Adrenal gland (tissue), 5 donors: ENCODE measurements at regions not wholly inside any gene's neighbourhood (a gene's known extent, or its start where the extent isn't known, plus 50 kb on each side); places are given as distances from the start of the nearest gene placed in this dataset.

ENCODE experiments used
- POLR2A ChIP-seq, 2 donors: fragments of 450-650 bp; IDR thresholded peaks; one replicate each; pipeline ENCODE4 v1.6.1; 2017; ENCODE audit warnings: antibody characterized with exemption in 2 of 2, mild to moderate bottlenecking in 2 of 2, moderate library complexity in 1 of 2
- TF ChIP-seq, protein P1 (sequence below), 6 experiments: fragments of 450-650 bp in 4 of 6; fragments of 200-600 bp in 2 of 6; sonication (generic) in 1 of 6; IDR thresholded peaks; 1 replicate in 5 of 6; 2 replicates in 1 of 6; pipeline versions ENCODE4 v1.5.1 to v1.8.0; 2016 to 2021; ENCODE audit warnings: antibody characterized with exemption in 6 of 6, mild to moderate bottlenecking in 2 of 6, moderate library complexity in 1 of 6
- donor health status: DM: no; HTN: no; CAD: no.

DNA sequence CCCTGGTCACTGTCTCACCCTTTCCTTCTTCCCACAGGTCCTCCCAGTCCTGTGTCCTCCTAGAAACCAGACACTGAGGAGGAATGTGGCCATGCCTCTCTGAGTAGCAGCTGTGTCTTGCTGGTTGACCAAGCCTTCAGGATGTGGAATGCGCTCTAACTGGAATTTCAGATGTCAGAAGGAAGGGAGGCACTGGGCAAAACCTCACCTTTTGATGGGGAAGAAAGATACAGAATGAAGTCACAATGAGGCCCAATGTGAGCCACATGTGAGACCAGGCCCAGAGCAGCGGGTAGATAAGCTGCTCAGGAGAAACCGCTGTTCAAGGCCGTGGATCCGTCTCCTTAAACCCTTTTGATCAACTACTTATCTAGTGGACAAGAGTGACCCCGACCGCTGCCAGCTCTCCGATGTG is 54.8 kb upstream of the ECHDC3 start:
- TF ChIP-seq, protein P1, sequence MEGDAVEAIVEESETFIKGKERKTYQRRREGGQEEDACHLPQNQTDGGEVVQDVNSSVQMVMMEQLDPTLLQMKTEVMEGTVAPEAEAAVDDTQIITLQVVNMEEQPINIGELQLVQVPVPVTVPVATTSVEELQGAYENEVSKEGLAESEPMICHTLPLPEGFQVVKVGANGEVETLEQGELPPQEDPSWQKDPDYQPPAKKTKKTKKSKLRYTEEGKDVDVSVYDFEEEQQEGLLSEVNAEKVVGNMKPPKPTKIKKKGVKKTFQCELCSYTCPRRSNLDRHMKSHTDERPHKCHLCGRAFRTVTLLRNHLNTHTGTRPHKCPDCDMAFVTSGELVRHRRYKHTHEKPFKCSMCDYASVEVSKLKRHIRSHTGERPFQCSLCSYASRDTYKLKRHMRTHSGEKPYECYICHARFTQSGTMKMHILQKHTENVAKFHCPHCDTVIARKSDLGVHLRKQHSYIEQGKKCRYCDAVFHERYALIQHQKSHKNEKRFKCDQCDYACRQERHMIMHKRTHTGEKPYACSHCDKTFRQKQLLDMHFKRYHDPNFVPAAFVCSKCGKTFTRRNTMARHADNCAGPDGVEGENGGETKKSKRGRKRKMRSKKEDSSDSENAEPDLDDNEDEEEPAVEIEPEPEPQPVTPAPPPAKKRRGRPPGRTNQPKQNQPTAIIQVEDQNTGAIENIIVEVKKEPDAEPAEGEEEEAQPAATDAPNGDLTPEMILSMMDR (IDR thresholded peaks at IDR 0.05) = no peak
- no peak for TF ChIP-seq POLR2A (IDR thresholded peaks at IDR 0.05)
